IgD-negative memory B cell (primary cell): ENCODE measurements at regions not wholly inside any gene's neighbourhood (a gene's known extent, or its start where the extent isn't known, plus 50 kb on each side); places are given as distances from the start of the nearest gene placed in this dataset.

Experiments used
- H3K27ac Mint-ChIP-seq, 3 donors: one replicate each; pipeline ENCODE4 v1.8.0; 2020 to 2022; ENCODE audit warnings: mild to moderate bottlenecking in 3 of 3, mixed read lengths in 3 of 3, moderate library complexity in 1 of 3
- H3K27me3 Mint-ChIP-seq: one replicate; pipeline ENCODE4 v1.8.0; 2021; ENCODE audit warnings: mixed read lengths
- H3K36me3 Mint-ChIP-seq: one replicate; pipeline ENCODE4 v1.8.0; 2020; ENCODE audit warnings: mild to moderate bottlenecking, mixed read lengths
- H3K4me1 Mint-ChIP-seq, 3 donors: one replicate each; pipeline ENCODE4 v1.8.0; 2020 to 2022; ENCODE audit warnings: mixed read lengths in 3 of 3, mild to moderate bottlenecking in 1 of 3
- H3K4me3 Mint-ChIP-seq, 4 donors: one replicate each; pipeline ENCODE4 v1.8.0; 2020 to 2022; ENCODE audit warnings: mild to moderate bottlenecking in 4 of 4, mixed read lengths in 4 of 4, moderate library complexity in 3 of 4
- H3K9me3 Mint-ChIP-seq, 3 donors: one replicate each; pipeline ENCODE4 v1.8.0; 2020 to 2021; ENCODE audit warnings: mixed read lengths in 3 of 3, mild to moderate bottlenecking in 1 of 3

DNA sequence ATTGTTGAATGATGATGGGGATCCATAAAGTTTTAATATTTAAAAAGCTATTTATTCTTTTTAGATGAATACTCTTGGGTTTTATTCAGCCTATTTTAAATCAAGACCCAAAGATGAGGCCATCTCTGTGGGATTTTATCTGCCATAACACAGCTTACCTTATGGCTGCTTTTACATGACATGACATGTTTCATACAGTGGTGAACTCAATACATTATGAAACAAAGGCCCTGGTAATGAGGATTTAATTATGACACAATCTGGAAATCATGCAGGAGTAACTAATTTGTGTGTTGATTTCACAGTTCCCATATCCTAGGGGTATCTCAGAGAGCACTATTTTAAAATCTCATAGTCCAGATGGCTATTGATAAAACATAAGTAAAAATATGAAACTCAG is 661.8 kb upstream of the FZD8 start:
- no peak overlapping the region for H3K27ac Mint-ChIP-seq
- H3K27me3 Mint-ChIP-seq = no peaks in the 10 kb centered on the region
- no peaks in the 10 kb centered on the region for H3K36me3 Mint-ChIP-seq

DNA sequence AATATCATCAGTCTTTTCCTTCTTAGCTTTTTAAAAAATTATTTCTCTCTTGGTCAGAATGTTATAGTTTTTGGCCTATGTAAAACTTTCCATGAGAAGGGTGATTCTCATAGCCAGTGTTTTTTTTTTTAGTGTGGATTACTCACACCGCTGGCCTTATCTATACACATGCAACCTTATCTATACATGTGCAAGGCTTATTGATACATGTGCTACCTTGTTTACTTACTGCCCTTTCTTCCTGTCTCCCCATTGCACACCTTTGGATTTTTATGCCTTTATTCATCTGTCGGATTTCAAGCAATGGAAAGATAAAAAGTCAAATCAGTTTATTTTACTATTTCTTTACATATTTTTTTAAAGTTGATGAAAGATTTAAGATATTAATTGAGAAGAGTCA is 660.0 kb upstream of the FZD8 start:
- no peak overlapping the region for H3K27ac Mint-ChIP-seq

More for the DNA sequence above, 661.8 kb upstream of the FZD8 start:
- Mint-ChIP-seq H3K4me3 (no peak overlapping the region), H3K9me3 (peaks cover 0 to 4% (median 0%) of the 10 kb centered on the region in 3 donors), H3K4me1 (no peaks in the 10 kb centered on the region)

DNA sequence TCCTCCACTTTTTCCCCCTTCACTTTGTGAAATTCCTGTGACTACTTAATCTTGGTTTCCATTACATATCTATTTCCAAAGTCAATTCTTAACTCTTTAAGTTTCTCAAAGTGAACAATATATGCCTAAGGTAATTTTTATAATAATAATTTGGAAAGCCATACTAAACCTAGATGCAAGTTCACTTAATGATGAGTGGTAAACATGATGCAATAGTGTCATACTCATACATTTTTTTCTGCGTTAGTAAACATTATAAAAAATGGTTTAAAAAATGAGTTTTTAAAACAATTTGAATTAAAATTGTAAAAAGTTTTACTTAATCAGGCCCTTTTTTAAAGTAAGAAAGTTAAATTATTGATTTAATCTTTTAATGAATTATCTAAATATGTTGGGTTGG is 659.4 kb upstream of the FZD8 start:
- Mint-ChIP-seq H3K27ac (no peak overlapping the region), H3K4me1 (no peaks in the 10 kb centered on the region), H3K9me3 (peaks cover 0 to 4% (median 0%) of the 10 kb centered on the region in 3 donors), H3K27me3 (no peaks in the 10 kb centered on the region), H3K36me3 (no peaks in the 10 kb centered on the region), H3K4me3 (no peak overlapping the region)

More for the DNA sequence above, 660.0 kb upstream of the FZD8 start:
- Mint-ChIP-seq H3K9me3 (peaks cover 0 to 4% (median 0%) of the 10 kb centered on the region in 3 donors), H3K4me1 (no peaks in the 10 kb centered on the region), H3K27me3 (no peaks in the 10 kb centered on the region), H3K36me3 (no peaks in the 10 kb centered on the region), H3K4me3 (no peak overlapping the region)

DNA sequence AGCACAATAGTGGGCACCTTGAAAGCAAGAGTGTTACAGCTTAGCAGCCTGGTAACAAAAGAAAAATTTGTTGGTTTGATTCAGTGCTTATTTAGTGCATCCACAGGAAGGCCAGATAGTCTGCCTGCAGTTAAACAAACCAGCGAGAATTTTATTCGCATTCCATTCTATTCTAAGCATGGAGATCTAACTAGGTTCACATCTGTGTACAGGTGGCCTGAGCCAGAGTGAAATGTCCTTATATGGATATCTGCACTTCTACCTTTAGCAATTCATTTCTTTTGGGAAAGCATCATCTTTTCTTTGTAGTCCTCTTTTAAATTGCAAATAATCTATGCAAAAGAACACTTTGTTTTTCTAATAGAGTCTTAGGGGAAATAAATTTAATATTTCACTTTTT is 659.0 kb upstream of the FZD8 start:
- Mint-ChIP-seq H3K4me3 (no peak overlapping the region), H3K9me3 (peaks cover 0 to 4% (median 0%) of the 10 kb centered on the region in 3 donors), H3K4me1 (no peaks in the 10 kb centered on the region), H3K36me3 (no peaks in the 10 kb centered on the region), H3K27me3 (no peaks in the 10 kb centered on the region), H3K27ac (no peak overlapping the region)

DNA sequence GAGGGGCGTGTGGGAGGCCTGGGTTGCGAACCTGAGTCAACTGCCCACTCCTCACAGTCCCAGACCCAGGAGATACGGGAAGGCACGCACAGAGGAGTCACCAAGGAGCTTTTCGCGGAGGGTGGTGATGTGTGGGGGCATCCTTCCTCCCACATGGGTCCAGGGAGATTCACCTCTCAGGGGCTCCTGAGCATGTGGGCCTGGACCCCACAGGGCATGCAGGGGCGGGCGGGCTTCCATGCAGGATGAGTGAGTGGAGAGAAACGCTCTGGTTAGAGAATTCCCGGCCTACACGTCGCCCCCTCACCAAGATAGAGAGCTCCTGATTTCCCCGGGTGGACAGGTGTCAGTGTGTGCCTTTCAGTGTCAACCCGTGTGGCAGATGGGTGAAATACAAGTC is 641.7 kb upstream of the FZD8 start:
- Mint-ChIP-seq H3K9me3 (peaks cover 2 to 27% (median 11%) of the 10 kb centered on the region in 3 donors), H3K36me3 (no peaks in the 10 kb centered on the region), H3K4me1 (no peaks in the 10 kb centered on the region), H3K4me3 (no peak overlapping the region), H3K27me3 (no peaks in the 10 kb centered on the region), H3K27ac (no peak overlapping the region)

DNA sequence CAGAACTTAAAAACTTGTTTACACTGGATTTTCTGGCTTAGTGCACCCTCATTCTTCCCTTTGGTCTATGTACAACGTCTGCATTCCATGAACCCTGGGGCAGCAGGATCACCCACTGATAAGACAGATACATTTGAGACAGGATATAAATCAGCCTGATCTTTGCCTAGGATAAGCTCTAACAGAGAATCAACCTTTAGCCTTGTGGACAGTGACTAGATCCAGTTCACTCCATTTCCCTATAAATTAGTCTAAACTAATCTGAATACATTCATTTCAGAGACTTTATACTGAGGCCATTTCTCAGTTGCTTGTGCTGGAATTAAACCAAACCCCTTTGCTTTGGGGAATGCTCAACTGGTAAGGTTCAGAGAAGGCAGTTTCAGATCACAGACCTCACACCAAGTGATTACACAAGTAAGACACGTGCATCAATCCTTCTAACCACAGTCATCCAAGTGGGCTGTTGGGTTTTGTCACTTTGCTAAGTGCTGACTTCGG is 639.8 kb upstream of the FZD8 start:
- Mint-ChIP-seq H3K36me3 (no peaks in the 10 kb centered on the region), H3K27ac (no peak overlapping the region), H3K4me1 (no peaks in the 10 kb centered on the region), H3K27me3 (no peaks in the 10 kb centered on the region), H3K9me3 (peaks cover 0 to 19% (median 8%) of the 10 kb centered on the region in 3 donors), H3K4me3 (no peak overlapping the region)

DNA sequence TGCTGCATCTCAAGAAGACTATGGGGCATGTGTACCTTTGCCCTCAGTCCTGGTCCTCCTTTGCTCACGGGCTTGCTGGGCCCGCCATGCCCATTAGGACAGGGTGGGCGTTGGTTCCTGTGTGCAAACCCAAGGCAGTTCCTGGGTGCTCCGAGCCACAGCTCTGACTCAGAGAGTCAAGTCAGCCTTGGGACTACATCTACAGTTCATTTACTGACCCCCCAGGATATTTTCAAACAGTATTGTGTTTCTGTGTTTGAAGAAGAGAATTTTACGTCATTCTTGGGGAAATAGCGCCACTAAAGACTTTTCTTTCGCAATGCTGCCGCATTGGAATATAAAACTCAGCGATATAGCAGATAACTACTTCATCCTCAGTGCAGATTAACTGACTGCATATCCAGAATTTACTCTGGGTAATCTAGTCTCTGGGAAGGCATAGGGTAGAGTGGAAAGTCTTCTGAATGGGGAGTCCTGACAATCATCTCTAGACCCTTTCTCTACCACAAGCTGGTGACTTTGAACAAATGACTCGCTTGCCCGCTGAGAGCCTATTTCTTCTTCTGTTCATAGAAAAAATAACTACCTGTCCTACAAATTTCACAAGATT is 638.9 kb upstream of the FZD8 start:
- H3K36me3 Mint-ChIP-seq = no peaks in the 10 kb centered on the region
- H3K4me3 Mint-ChIP-seq = no peak overlapping the region
- no peaks in the 10 kb centered on the region for H3K27me3 Mint-ChIP-seq
- H3K4me1 Mint-ChIP-seq = no peaks in the 10 kb centered on the region
- peaks cover 2 to 12% (median 6%) of the 10 kb centered on the region in 3 donors for H3K9me3 Mint-ChIP-seq
- H3K27ac Mint-ChIP-seq = no peak overlapping the region

DNA sequence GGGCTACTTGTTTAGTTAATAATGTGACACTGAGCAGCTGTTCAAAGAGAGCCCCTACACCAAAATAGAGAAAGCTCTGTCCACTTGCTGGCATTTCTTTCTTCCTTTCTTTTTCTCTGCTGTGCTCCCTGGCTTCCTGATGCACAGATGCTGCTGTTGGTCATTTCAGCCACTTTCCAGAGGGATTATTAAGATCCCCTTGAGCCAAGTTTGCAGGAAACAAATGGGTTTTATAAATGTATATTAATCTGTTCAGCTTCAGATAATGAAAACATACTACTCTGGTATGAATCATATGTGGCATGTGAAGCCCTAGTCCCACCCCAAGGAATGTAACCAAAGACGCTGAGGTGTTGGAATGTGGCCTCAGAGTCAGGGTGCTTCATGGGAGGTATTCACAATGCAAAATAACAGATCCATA is 638.2 kb upstream of the FZD8 start:
- Mint-ChIP-seq H3K27me3 (no peaks in the 10 kb centered on the region), H3K9me3 (peaks cover 2 to 8% (median 6%) of the 10 kb centered on the region in 3 donors), H3K27ac (no peak overlapping the region), H3K4me1 (no peaks in the 10 kb centered on the region), H3K36me3 (no peaks in the 10 kb centered on the region), H3K4me3 (no peak overlapping the region)

DNA sequence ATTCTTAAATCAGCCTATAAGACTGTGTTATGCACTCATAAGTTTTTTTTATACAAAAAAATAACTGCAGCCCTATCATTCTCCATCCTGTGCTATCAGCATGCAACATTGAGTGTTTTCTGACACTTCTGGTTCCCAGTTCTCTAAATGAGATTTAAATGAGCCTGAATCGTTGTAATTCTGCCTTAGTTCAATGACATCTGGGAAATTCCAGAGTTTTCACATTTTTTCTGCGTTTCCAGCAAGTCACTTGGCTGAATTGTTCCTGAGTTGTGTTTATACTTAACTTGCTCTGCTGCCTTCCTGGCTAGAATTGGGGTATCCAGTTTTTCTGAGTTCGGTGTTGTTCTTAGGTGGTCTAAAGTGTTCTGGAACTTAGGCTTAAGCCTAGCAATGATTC is 636.1 kb upstream of the FZD8 start:
- Mint-ChIP-seq H3K9me3 (peaks cover 2 to 19% (median 4%) of the 10 kb centered on the region in 3 donors), H3K27ac (no peak overlapping the region), H3K4me1 (no peaks in the 10 kb centered on the region), H3K4me3 (no peak overlapping the region), H3K27me3 (no peaks in the 10 kb centered on the region), H3K36me3 (no peaks in the 10 kb centered on the region)

DNA sequence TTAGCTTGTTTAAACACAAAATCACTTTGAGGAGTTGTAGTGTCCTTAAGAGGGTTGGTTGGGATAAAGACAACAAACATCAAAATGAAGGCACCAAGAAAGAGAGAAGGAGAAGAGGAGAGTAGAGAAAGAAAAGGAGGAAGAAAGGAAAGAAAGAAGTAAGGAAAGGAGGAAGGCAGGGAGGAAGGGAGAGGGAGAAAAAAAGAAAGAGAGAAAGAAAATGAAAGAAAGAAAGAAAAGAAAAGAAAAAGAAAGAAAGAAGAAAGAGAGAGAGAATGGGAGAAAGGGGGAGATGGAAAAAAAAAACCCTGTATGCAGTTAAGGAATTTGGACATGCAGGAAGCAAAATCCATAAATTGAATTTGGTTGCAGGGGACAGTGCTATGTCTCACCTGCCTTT is 635.4 kb upstream of the FZD8 start:
- no peaks in the 10 kb centered on the region for H3K27me3 Mint-ChIP-seq
- no peak overlapping the region for H3K4me3 Mint-ChIP-seq
- peaks cover 2 to 17% (median 4%) of the 10 kb centered on the region in 3 donors for H3K9me3 Mint-ChIP-seq
- no peaks in the 10 kb centered on the region for H3K4me1 Mint-ChIP-seq
- H3K27ac Mint-ChIP-seq = no peak overlapping the region
- H3K36me3 Mint-ChIP-seq = no peaks in the 10 kb centered on the region

DNA sequence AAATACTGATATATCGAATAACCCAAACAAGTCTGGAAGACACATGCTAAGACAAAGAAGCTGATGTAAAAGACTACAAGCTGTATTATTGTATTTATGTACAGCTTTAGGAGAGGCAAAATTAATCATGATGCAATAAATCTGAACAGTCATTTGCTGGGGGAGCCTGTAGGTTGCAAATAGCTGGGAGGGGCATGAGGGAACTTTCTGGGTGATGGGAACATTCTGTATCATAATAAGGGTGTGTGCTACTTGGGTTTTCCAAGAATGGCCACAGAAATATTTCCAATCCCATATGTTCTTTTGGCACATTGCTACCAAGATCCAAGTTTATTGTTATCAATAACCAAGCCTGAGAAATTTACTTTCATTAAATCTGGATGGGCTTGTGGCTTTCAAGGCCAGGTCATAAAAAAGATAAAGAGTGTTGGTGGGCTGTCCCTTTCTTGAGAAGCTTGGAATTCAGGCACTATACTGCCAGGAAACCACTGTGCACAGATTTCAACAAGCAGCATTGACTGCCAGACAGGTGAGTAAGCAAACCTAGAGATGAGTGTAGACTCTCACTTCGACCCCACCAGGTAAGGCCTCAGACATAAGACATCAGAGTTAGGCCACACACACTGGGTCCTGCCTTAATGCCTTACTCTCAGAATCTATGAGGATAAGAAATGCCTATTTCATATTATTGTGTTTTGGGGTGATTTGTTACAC is 629.7 kb upstream of the FZD8 start:
- peaks cover 0 to 16% (median 4%) of the 10 kb centered on the region in 3 donors for H3K9me3 Mint-ChIP-seq
- H3K27me3 Mint-ChIP-seq = no peaks in the 10 kb centered on the region
- no peaks in the 10 kb centered on the region for H3K36me3 Mint-ChIP-seq
- no peak overlapping the region for H3K4me3 Mint-ChIP-seq
- H3K27ac Mint-ChIP-seq = no peak overlapping the region
- no peaks in the 10 kb centered on the region for H3K4me1 Mint-ChIP-seq

DNA sequence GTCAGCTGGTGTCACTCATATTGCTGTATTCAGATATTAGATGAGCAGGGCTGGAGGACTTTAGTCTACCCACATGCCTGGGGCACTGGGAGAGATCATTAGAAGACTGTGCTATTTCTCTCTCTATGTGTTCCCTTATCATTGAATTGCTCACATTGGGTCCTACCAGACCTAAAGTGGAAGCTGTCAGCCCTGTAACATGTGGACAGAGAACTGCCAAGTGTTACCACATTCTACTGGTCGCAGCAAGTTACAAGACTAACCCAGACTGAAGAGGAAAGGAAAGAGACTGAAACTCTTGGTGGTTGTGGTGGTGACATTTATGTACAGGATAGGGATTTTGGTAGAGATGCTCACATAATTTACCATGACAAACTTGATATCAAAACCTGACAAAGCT is 627.1 kb upstream of the FZD8 start:
- no peaks in the 10 kb centered on the region for H3K4me1 Mint-ChIP-seq
- H3K36me3 Mint-ChIP-seq = no peaks in the 10 kb centered on the region
- no peaks in the 10 kb centered on the region for H3K27me3 Mint-ChIP-seq

DNA sequence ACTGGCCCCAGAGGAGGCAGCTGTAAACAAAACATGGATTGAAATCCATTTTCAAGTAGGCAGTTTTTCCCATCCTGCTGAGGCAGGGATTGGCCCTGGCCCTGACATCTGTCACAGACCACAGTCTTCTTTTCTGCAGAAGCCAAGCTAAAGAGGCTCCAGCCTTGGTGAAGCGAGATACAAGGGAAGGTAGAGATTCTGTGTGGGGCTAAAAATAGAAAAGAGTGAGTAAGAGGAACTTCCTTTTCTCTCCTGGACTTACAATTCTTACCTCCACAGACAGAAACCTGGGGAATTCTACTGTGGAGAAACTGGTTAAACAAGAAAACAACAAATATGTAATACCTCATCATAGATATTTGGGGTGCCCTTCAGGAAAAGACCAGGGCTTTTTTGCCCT is 624.8 kb upstream of the FZD8 start:
- Mint-ChIP-seq H3K27ac (no peak overlapping the region), H3K27me3 (no peaks in the 10 kb centered on the region), H3K9me3 (peaks cover 4 to 5% (median 4%) of the 10 kb centered on the region in 3 donors), H3K4me1 (no peaks in the 10 kb centered on the region), H3K36me3 (no peaks in the 10 kb centered on the region), H3K4me3 (no peak overlapping the region)

More for the DNA sequence above, 627.1 kb upstream of the FZD8 start:
- Mint-ChIP-seq H3K27ac (no peak overlapping the region), H3K9me3 (peaks cover 2 to 8% (median 4%) of the 10 kb centered on the region in 3 donors), H3K4me3 (no peak overlapping the region)

DNA sequence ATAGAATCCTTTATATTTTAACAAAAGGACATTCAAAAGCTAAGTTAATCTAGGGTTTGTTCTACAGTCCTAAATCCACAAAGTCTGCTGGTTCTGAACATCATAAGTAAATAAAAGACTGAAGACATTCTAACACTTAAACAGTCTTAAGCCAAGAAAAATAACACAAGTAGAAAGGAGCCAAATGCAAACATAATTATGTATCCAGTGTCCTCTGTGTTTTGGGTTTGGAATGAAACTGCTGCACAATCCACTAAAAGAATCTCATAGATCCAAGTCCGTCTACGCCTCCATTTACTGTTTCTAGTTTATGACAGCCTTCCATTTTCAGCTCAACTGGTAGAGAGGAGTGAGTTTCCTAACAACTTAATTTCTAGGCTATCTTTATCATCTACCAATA is 623.6 kb upstream of the FZD8 start:
- H3K27ac Mint-ChIP-seq = no peak overlapping the region
- no peak overlapping the region for H3K4me3 Mint-ChIP-seq
- H3K4me1 Mint-ChIP-seq = no peaks in the 10 kb centered on the region
- H3K9me3 Mint-ChIP-seq = peaks cover 2 to 5% (median 4%) of the 10 kb centered on the region in 3 donors
- H3K36me3 Mint-ChIP-seq = no peaks in the 10 kb centered on the region
- no peaks in the 10 kb centered on the region for H3K27me3 Mint-ChIP-seq

DNA sequence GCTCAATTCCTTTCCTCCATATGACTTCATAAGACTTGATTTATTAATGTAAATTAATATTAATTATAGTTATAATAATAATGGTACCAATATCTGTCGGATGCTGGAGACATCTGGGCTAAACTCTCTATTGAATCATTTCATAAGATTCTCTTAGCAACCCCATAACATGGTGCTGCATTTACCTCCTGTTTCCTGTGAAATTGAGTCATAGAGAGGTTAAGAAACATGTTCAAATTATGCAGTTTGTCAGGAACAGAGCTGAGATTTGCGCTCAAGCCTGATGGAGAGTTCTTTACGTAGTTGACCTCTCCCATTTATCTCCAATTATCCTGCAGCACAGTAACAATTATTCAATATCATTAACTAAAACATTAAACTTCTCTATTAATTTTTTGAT is 621.8 kb upstream of the FZD8 start:
- Mint-ChIP-seq H3K9me3 (peaks cover 2 to 12% (median 5%) of the 10 kb centered on the region in 3 donors), H3K36me3 (no peaks in the 10 kb centered on the region), H3K27me3 (no peaks in the 10 kb centered on the region), H3K4me1 (no peaks in the 10 kb centered on the region), H3K27ac (no peak overlapping the region), H3K4me3 (no peak overlapping the region)

DNA sequence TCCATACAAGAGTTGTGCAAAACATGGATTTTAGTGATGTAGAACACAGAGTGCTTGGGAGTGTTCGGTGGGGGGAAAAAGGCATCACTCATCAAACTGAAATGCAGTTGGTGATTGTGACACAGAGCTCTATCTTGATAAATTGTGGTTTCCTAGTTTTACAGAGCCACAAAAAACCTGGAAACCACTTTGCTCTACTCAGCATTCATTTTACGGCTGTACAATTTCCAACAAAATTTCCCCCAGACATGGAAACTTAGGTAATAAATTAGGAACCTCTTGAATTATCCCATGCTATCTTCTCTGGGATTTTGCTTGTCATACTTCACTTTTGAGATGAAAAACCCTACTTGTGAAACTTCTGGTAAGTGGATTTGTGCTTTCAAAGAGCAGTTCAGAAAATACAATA is 614.9 kb upstream of the FZD8 start:
- H3K4me3 Mint-ChIP-seq = no peak overlapping the region
- no peaks in the 10 kb centered on the region for H3K36me3 Mint-ChIP-seq
- no peak overlapping the region for H3K27ac Mint-ChIP-seq
- no peaks in the 10 kb centered on the region for H3K4me1 Mint-ChIP-seq
- H3K9me3 Mint-ChIP-seq = peaks cover 3 to 14% (median 4%) of the 10 kb centered on the region in 3 donors
- no peaks in the 10 kb centered on the region for H3K27me3 Mint-ChIP-seq
